Heart right ventricle (tissue), 16 donors: ENCODE measurements at regions not wholly inside any gene's neighbourhood (a gene's known extent, or its start where the extent isn't known, plus 50 kb on each side); places are given as distances from the start of the nearest gene placed in this dataset.

Source experiments
- ATAC-seq, 8 donors: fragments of 200-7000 bp; cut with Tn5 transposase; one replicate each; pipeline ENCODE4 v1.9.1; 2020; ENCODE audit warnings: mild to moderate bottlenecking in 8 of 8, moderate library complexity in 8 of 8, moderate number of reproducible peaks in 1 of 8
- DNase-seq, 2 donors: peaks; one replicate each; pipeline ENCODE4 v3.0.0-alpha.2; 2020
- H3K27ac ChIP-seq, 10 donors: fragments of 200-600 bp; sonication (generic) in 2 of 10; one replicate each; pipeline versions ENCODE4 v1.5.0 to v1.8.0; 2020 to 2022; ENCODE audit warnings: mild to moderate bottlenecking in 3 of 10
- H3K27me3 ChIP-seq, 7 donors: fragments of 200-600 bp; one replicate each; pipeline ENCODE4 v1.8.0; 2021 to 2022; ENCODE audit warnings: mild to moderate bottlenecking in 2 of 7
- H3K36me3 ChIP-seq, 9 donors: fragments of 200-600 bp; sonication (generic) in 1 of 9; one replicate each; pipeline versions ENCODE4 v1.5.0 to v1.8.0; 2020 to 2022; ENCODE audit warnings: mild to moderate bottlenecking in 2 of 9
- H3K4me1 ChIP-seq, 9 donors: fragments of 200-600 bp; sonication (generic) in 1 of 9; one replicate each; pipeline versions ENCODE4 v1.5.0 to v1.8.0; 2020 to 2022; ENCODE audit warnings: mild to moderate bottlenecking in 4 of 9
- H3K4me3 ChIP-seq, 10 donors: fragments of 200-600 bp; sonication (generic) in 2 of 10; one replicate each; pipeline versions ENCODE4 v1.5.0 to v1.8.0; 2020 to 2022; ENCODE audit warnings: mild to moderate bottlenecking in 7 of 10, moderate library complexity in 2 of 10
- H3K9me3 ChIP-seq, 11 donors: fragments of 200-600 bp in 10 of 11; sonication (generic) in 2 of 11; one replicate each; pipeline versions ENCODE4 v1.5.0 to v1.8.0; 2013 to 2022; ENCODE audit warnings: mild to moderate bottlenecking in 2 of 11, control low read depth in 1 of 11, moderate library complexity in 1 of 11
- WGBS, 2 donors: extraction: QIAGEN DNeasy Blood & Tissue Kit; methylation state at CpG; one replicate each; pipeline ENCODE4 v1.1.7; 2013; ENCODE audit warnings: inconsistent platforms in 1 of 2; 5-methylcytosine and 5-hydroxymethylcytosine counted together
- intact Hi-C, 10 donors: fragments of 100-400 bp; cut with DNase I; formaldehyde crosslinking; loops; one replicate each; pipeline versions ENCODE4 v1.11.1 to v1.14.2; 2022
- TF ChIP-seq, protein P1 (sequence below), 9 donors: fragments of 200-600 bp; sonication (generic) in 2 of 9; IDR thresholded peaks; one replicate each; pipeline versions ENCODE4 v1.5.0 to v1.8.0; 2021 to 2022; ENCODE audit warnings: antibody characterized with exemption in 9 of 9, mild to moderate bottlenecking in 5 of 9, moderate library complexity in 1 of 9
- donor health status: Arrhythmogenic right ventricular cardiomyopathy.
- donor health status: ischemic (EF 13 %, LVEDD 7.1; RV severe dilation, severe dysfunction).
- donor health status: healthy with polysubstance abuse.
- donor health status: DM: no; HTN: yes; CAD: no.
- donor health status: DM: no; HTN: no; CAD: no.
- donor health status: ischemic (EF 25% LVEDD 6.9; RV normal size, moderate dysfunction).
- donor health status: ischemic (EF 25% LVEDD 5.7; RV mildly dilated, moderate dysfunction).
- donor health status: healthy.
- donor health status: DM: yes; HTN: yes; CAD: no.
- donor health status: Ischemic cardiomyopathy.
- donor health status: ischemic (EF 35%, LVEDD 5.7; RV mildly dilated, moderate dysfunction).
- donor health status: nonischemic (EF 11% LVEDD 7.7; RV severe dilation, severe dysfunction).
- donor health status: DM: yes; HTN: yes; CAD: no.
- donor health status: PGD.
- donor health status: ischemic (EF 29% LVEDD 5.4; RV normal size, mild dysfunction).
- donor health status: nonischemic (EF 23%, LVEDD 6.1; RV moderate dilation, normal function).

DNA sequence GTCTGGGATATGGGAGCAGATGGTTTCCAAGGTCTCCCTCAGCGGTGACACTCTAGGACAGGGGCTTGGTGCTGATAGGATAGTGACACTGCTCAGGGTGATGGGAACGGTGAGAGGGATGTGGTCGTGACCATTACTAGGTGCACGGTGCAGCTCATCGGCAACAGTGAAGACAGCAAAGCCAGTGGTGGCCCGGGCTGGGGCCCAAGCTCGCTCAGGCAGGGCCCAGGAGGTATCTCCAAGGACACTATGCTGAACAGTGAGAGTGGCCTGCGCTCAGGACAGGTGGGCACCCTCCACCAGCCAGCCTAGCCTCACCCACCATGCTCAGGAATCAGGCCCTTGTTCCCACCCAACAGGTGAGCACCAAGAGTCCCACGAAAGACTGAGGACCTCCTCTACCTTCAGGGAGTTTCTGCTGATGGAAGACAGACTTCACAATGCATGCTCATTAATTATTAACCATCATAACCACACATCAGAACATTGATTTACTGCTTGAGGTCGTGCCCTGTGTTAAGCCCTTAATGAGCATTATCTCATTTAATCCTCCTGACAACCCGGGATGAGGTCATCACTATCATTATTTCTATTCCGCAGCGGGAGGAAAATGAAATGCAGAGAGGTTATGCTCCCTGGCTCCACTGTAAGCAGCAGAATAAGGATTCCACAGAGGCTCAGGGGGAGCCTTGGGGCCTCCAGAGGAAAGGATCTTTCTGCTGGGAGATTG lies 269.4 kb downstream of the UACA start:
- WGBS, 2 donors, result 90 to 95% methylated on average over 13 of the region's 13 CpGs
- Histone ChIP-seq H3K9me3 (no peaks in the 10 kb centered on the region), H3K36me3 (no peaks in the 10 kb centered on the region), H3K27ac (no peak overlapping the region), H3K4me1 (peaks cover 0 to 49% (median 0%) of the 10 kb centered on the region in 9 donors), H3K27me3 (no peaks in the 10 kb centered on the region), H3K4me3 (no peak overlapping the region)
- intact Hi-C loops, result no loop called here
- ATAC-seq, result no peak
- TF ChIP-seq, protein P1, sequence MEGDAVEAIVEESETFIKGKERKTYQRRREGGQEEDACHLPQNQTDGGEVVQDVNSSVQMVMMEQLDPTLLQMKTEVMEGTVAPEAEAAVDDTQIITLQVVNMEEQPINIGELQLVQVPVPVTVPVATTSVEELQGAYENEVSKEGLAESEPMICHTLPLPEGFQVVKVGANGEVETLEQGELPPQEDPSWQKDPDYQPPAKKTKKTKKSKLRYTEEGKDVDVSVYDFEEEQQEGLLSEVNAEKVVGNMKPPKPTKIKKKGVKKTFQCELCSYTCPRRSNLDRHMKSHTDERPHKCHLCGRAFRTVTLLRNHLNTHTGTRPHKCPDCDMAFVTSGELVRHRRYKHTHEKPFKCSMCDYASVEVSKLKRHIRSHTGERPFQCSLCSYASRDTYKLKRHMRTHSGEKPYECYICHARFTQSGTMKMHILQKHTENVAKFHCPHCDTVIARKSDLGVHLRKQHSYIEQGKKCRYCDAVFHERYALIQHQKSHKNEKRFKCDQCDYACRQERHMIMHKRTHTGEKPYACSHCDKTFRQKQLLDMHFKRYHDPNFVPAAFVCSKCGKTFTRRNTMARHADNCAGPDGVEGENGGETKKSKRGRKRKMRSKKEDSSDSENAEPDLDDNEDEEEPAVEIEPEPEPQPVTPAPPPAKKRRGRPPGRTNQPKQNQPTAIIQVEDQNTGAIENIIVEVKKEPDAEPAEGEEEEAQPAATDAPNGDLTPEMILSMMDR (IDR thresholded peaks at IDR 0.05), result no peak
- DNase-seq, result no peak

DNA sequence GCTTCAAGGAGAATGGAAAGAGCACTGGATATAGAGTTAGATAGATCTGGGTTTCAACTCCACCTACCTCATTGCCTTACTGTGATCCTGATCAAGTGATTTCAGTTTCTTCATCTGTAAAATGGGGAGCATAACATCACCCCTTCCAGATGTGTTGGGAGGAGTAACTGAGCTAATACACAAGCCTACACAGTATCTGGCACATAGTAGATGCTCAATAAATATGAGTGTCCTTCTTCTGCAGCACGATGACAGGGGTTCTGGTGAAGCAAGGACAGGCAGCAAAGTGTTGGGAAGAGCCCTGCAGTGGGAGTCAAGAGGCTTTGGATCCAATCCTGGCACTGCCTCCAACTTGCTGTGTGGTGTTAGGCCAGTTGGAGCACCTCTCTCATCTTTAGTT lies 270.0 kb downstream of the UACA start:
- intact Hi-C loops, result no loop called here
- no peak for ATAC-seq
- peaks cover 0 to 50% (median 0%) of the 10 kb centered on the region in 9 donors for H3K4me1 ChIP-seq
- no peaks in the 10 kb centered on the region for H3K27me3 ChIP-seq
- no peak for DNase-seq
- TF ChIP-seq, protein P1 (IDR thresholded peaks at IDR 0.05), result no peak
- 98 to 100% methylated on average over 1 of the region's 1 CpG for whole genome bisulfite sequencing, 2 donors
- peak overlapping the region in 1 of 10 donors; percentile 88 for H3K27ac ChIP-seq
- H3K9me3 ChIP-seq, result no peaks in the 10 kb centered on the region
- no peak overlapping the region for H3K4me3 ChIP-seq
- no peaks in the 10 kb centered on the region for H3K36me3 ChIP-seq

DNA sequence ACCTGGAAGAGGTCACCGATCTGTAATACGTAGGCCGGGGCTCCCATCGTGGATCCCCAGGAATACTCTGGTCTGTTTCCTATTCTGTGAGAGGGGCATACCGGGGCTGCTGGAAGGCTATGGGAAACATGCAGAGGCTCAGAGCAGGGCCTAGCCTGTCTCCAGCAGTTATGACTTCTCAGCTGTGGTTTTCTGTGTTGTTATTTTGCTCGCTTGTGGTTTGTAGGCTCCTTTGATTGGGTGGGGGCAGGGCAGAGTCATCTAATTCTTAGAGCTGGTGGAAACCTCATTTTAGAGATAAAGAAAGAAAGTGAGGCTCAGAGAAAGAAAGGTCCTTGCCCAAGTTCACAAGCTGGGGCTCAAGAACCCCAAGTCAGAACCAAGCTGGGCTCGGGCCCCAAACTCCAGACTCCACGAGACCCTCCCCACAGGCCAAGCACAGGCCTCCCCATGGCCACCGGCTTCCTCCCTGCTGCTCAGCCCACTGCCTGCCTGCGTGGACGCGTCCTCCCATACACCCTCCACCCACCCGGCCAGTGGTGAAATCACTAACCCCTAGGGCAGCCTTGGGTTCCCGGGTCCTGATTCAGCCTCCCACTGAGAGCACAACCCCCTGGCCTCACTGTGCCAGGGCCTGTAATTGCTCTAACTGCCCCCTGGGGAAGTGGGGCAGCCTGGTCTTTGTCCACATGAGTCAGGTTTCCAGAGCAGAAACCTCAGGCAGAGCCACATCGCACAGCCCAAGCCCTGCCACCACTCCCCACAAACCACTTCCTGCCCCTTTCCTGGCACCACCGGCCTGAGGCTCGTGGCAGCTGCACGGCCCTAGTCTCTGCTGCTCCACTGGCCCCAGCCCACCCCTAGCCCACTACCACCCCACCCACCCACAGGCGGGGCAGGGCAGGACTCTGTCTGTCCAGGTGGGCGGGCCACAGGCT lies 270.8 kb downstream of the UACA start:
- intact Hi-C loops, result no loop called here
- H3K27ac ChIP-seq, result peak overlapping the region in 1 of 10 donors; percentile 88
- H3K9me3 ChIP-seq, result no peaks in the 10 kb centered on the region
- DNase-seq (peak; percentile 43 to 50), ATAC-seq (peak; percentile 36 to 71 (median 64))
- H3K4me1 ChIP-seq, result peaks cover 0 to 59% (median 0%) of the 10 kb centered on the region in 9 donors
- no peaks in the 10 kb centered on the region for H3K27me3 ChIP-seq
- H3K36me3 ChIP-seq, result no peaks in the 10 kb centered on the region
- H3K4me3 ChIP-seq, result peak overlapping the region in 1 of 10 donors; percentile 22
- WGBS, 2 donors, result 77 to 84% methylated on average over 20 of the region's 20 CpGs
- TF ChIP-seq, protein P1 (IDR thresholded peaks at IDR 0.05), result peak in 1 of 9 donors; percentile 21

DNA sequence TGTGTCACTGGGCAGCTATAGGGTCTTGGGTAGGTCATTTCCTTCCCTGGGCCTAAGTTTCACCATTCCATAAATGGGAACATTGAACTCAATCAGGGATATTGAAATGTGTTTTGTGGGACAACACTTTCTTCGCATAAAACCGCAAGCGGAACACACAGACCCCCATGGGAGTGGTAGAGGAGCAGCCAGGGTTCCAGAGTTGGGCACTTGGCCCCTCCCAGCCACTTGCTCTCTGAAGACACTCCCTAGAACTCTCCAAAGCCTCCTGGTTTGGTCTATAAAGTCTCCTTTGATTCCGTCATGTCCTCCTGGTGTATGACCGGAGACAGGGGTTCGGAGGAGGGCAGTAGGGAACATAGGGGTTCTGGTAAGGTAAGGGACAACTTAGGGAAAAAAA lies 271.7 kb downstream of the UACA start:
- H3K27ac ChIP-seq, result peak overlapping the region in 1 of 10 donors; percentile 88
- DNase-seq (no peak), ATAC-seq (no peak)
- peaks cover 0 to 68% (median 0%) of the 10 kb centered on the region in 9 donors for H3K4me1 ChIP-seq
- no peak overlapping the region for H3K4me3 ChIP-seq
- no peaks in the 10 kb centered on the region for H3K9me3 ChIP-seq
- TF ChIP-seq, protein P1 (IDR thresholded peaks at IDR 0.05), result no peak
- H3K36me3 ChIP-seq, result no peaks in the 10 kb centered on the region
- H3K27me3 ChIP-seq, result no peaks in the 10 kb centered on the region
- intact Hi-C loops, result no loop called here
- WGBS, 2 donors, result 95 to 99% methylated on average over 6 of the region's 6 CpGs
